Endothelial cell (in vitro differentiated cells): ENCODE measurements at regions not wholly inside any gene's neighbourhood (a gene's known extent, or its start where the extent isn't known, plus 50 kb on each side); places are given as distances from the start of the nearest gene placed in this dataset.
"Not testable (repeated sequence)": the region's sequence is repeated elsewhere in the genome, so short reads cannot be mapped to it uniquely, and the experiment has no call there.

Experiments used
- DNase-seq: peaks from one replicate; pipeline ENCODE4 v3.0.0; 2021; ENCODE audit warnings: low spot score
- H3K27ac Mint-ChIP-seq: one replicate; pipeline ENCODE4 v1.8.0; 2021; ENCODE audit warnings: mixed read lengths, inconsistent platforms; ENCODE audit not compliant: unreplicated experiment
- H3K27me3 Mint-ChIP-seq: one replicate; pipeline ENCODE4 v1.8.0; 2021; ENCODE audit warnings: mild to moderate bottlenecking, moderate library complexity, mixed read lengths, inconsistent platforms; ENCODE audit not compliant: unreplicated experiment
- H3K36me3 Mint-ChIP-seq: one replicate; pipeline ENCODE4 v1.8.0; 2021; ENCODE audit warnings: mild to moderate bottlenecking, low read depth, mixed read lengths, inconsistent platforms; ENCODE audit not compliant: unreplicated experiment
- H3K4me1 Mint-ChIP-seq: one replicate; pipeline ENCODE4 v1.8.0; 2021; ENCODE audit warnings: mild to moderate bottlenecking, mixed read lengths, inconsistent platforms; ENCODE audit not compliant: unreplicated experiment
- H3K4me3 Mint-ChIP-seq: one replicate; pipeline ENCODE4 v1.8.0; 2021; ENCODE audit warnings: mild to moderate bottlenecking, mixed read lengths, inconsistent platforms; ENCODE audit not compliant: unreplicated experiment
- H3K9me3 Mint-ChIP-seq: one replicate; pipeline ENCODE4 v1.8.0; 2021; ENCODE audit warnings: mixed read lengths, inconsistent platforms; ENCODE audit not compliant: unreplicated experiment
- CTCF ChIP-seq: fragments of 200-600 bp; sonication (generic); IDR thresholded peaks from one replicate; pipeline ENCODE4 v1.5.0; 2021; ENCODE audit warnings: antibody characterized with exemption; ENCODE audit not compliant: unreplicated experiment

- Mint-ChIP-seq H3K36me3 (no peaks in the 10 kb centered on the region), H3K27me3 (peaks cover 10% of the 10 kb centered on the region), H3K9me3 (no peaks in the 10 kb centered on the region), H3K27ac (no peak overlapping the region), H3K4me3 (no peak overlapping the region), H3K4me1 (no peaks in the 10 kb centered on the region)
- no peak for TF ChIP-seq CTCF
- no peak for DNase-seq
Observed at GRCh38 chr20:50331469-50332363, 141.1 kb downstream of the CEBPB start.

GRCh38 chr20:50332491-50332980 is 141.9 kb downstream of the CEBPB start:
- Mint-ChIP-seq H3K27me3 (peaks cover 10% of the 10 kb centered on the region), H3K4me3 (no peak overlapping the region), H3K9me3 (no peaks in the 10 kb centered on the region), H3K36me3 (no peaks in the 10 kb centered on the region), H3K27ac (no peak overlapping the region), H3K4me1 (no peaks in the 10 kb centered on the region)
- TF ChIP-seq CTCF, result no peak
- no peak for DNase-seq

- H3K27ac Mint-ChIP-seq, result no peak overlapping the region
- no peak for TF ChIP-seq CTCF
- no peak overlapping the region for H3K4me3 Mint-ChIP-seq
- no peak for DNase-seq
- H3K9me3 Mint-ChIP-seq, result no peaks in the 10 kb centered on the region
- H3K27me3 Mint-ChIP-seq, result peaks cover 8% of the 10 kb centered on the region
- H3K36me3 Mint-ChIP-seq, result no peaks in the 10 kb centered on the region
- H3K4me1 Mint-ChIP-seq, result no peaks in the 10 kb centered on the region
Observed at GRCh38 chr20:50333131-50333670, 142.6 kb downstream of the CEBPB start.

- TF ChIP-seq CTCF, result no peak
- Mint-ChIP-seq H3K27ac (no peak overlapping the region), H3K27me3 (peaks cover 8% of the 10 kb centered on the region), H3K9me3 (no peaks in the 10 kb centered on the region), H3K4me3 (no peak overlapping the region), H3K36me3 (no peaks in the 10 kb centered on the region), H3K4me1 (no peaks in the 10 kb centered on the region)
- no peak for DNase-seq
Observed at GRCh38 chr20:50333812-50334211, 143.2 kb downstream of the CEBPB start.

GRCh38 chr20:50334512-50334911 is 143.9 kb downstream of the CEBPB start:
- not testable (repeated sequence) for H3K4me3 Mint-ChIP-seq, DNase-seq, H3K36me3 Mint-ChIP-seq, H3K27me3 Mint-ChIP-seq, H3K27ac Mint-ChIP-seq, H3K4me1 Mint-ChIP-seq, H3K9me3 Mint-ChIP-seq
